Mesenchymal stem cell (in vitro differentiated cells and primary cell): ENCODE measurements at regions not wholly inside any gene's neighbourhood (a gene's known extent, or its start where the extent isn't known, plus 50 kb on each side); places are given as distances from the start of the nearest gene placed in this dataset.
A peak's percentile ranks its signal among the peaks of the same experiment; 100 is the strongest.

Source experiments
- DNase-seq: peaks from one replicate; pipeline ENCODE4 v3.0.0-alpha.2; 2013
- H2AFZ ChIP-seq: one replicate; pipeline ENCODE4 v1.6.1; 2013; ENCODE audit warnings: low read depth, mild to moderate bottlenecking, control low read depth, inconsistent platforms, low read length, moderate library complexity
- H2AK5ac ChIP-seq: 2 replicates; pipeline ENCODE4 v1.6.1; 2013; ENCODE audit warnings: low read length, moderate library complexity, mild to moderate bottlenecking, inconsistent platforms; ENCODE audit not compliant: severe bottlenecking
- H2BK120ac ChIP-seq: one replicate; pipeline ENCODE4 v1.6.1; 2013; ENCODE audit warnings: low read depth, mild to moderate bottlenecking, inconsistent platforms, low read length, moderate library complexity
- H2BK12ac ChIP-seq, 2 experiments: one replicate each; pipeline ENCODE4 v1.6.1; 2013; ENCODE audit warnings: inconsistent platforms in 2 of 2, low read length in 2 of 2, mild to moderate bottlenecking in 2 of 2, moderate library complexity in 2 of 2, control low read depth in 1 of 2
- H2BK15ac ChIP-seq: one replicate; pipeline ENCODE4 v1.6.1; 2013; ENCODE audit warnings: mild to moderate bottlenecking, low read depth, inconsistent platforms; ENCODE audit not compliant: poor library complexity, severe bottlenecking
- H2BK5ac ChIP-seq: 2 replicates; pipeline ENCODE4 v1.6.1; 2013; ENCODE audit warnings: low read depth, mild to moderate bottlenecking, low read length, control low read depth, inconsistent platforms; ENCODE audit not compliant: poor library complexity, severe bottlenecking
- H3K14ac ChIP-seq, 2 experiments: one replicate each; pipeline ENCODE4 v1.6.1; 2013; ENCODE audit warnings: inconsistent platforms in 2 of 2, low read length in 2 of 2, control low read depth in 1 of 2, mild to moderate bottlenecking in 1 of 2, moderate library complexity in 1 of 2
- H3K18ac ChIP-seq, 2 experiments: one replicate each; pipeline ENCODE4 v1.6.1; 2013; ENCODE audit warnings: inconsistent platforms in 2 of 2, low read length in 2 of 2, control low read depth in 1 of 2, low read depth in 1 of 2, mild to moderate bottlenecking in 1 of 2
- H3K23ac ChIP-seq, 2 experiments: one replicate each; pipeline ENCODE4 v1.6.1; 2013; ENCODE audit warnings: inconsistent platforms in 2 of 2, low read length in 2 of 2, mild to moderate bottlenecking in 2 of 2, moderate library complexity in 2 of 2, control low read depth in 1 of 2
- H3K27ac ChIP-seq: 2 replicates; pipeline ENCODE4 v1.5.1; 2013; ENCODE audit warnings: mild to moderate bottlenecking, moderate library complexity, low read length, control low read depth, inconsistent platforms; ENCODE audit not compliant: poor library complexity, severe bottlenecking
- H3K27me3 ChIP-seq, 2 experiments: 2 replicates each; pipeline versions ENCODE4 v1.6.1 to v1.7.0; 2013; ENCODE audit warnings: low read length in 2 of 2, mild to moderate bottlenecking in 2 of 2, moderate library complexity in 2 of 2, control low read depth in 1 of 2, inconsistent platforms in 1 of 2; ENCODE audit not compliant: control insufficient read depth in 1 of 2, insufficient read depth in 1 of 2
- H3K36me3 ChIP-seq, 2 experiments: 2 replicates each; pipeline versions ENCODE4 v1.6.1 to v1.7.0; 2013; ENCODE audit warnings: low read length in 2 of 2, control low read depth in 1 of 2, inconsistent platforms in 1 of 2, low read depth in 1 of 2, mild to moderate bottlenecking in 1 of 2; ENCODE audit not compliant: insufficient read depth in 2 of 2, control insufficient read depth in 1 of 2
- H3K4ac ChIP-seq, 2 experiments: one replicate each; pipeline ENCODE4 v1.6.1; 2013; ENCODE audit warnings: inconsistent platforms in 2 of 2, low read length in 2 of 2, mild to moderate bottlenecking in 2 of 2, moderate library complexity in 2 of 2, control low read depth in 1 of 2, low read depth in 1 of 2
- H3K4me1 ChIP-seq: 2 replicates; pipeline ENCODE4 v1.6.1; 2013; ENCODE audit warnings: low read depth, low read length, control low read depth; ENCODE audit not compliant: control insufficient read depth, insufficient read depth
- H3K4me2 ChIP-seq: 2 replicates; pipeline ENCODE4 v1.6.1; 2013; ENCODE audit warnings: low read length, mild to moderate bottlenecking, inconsistent platforms; ENCODE audit not compliant: poor library complexity, severe bottlenecking
- H3K4me3 ChIP-seq, 2 experiments: 2 replicates each; pipeline versions ENCODE4 v1.5.1 to v1.7.0; 2013; ENCODE audit warnings: low read length in 2 of 2, mild to moderate bottlenecking in 2 of 2, control low read depth in 1 of 2, low read depth in 1 of 2; ENCODE audit not compliant: insufficient read depth in 1 of 2
- H3K79me1 ChIP-seq: replicated peaks from 2 replicates; pipeline ENCODE4 v1.6.1; 2013; ENCODE audit warnings: mild to moderate bottlenecking, control low read depth, low read length, inconsistent platforms; ENCODE audit not compliant: poor library complexity, severe bottlenecking
- H3K9ac ChIP-seq: 2 replicates; pipeline ENCODE4 v1.7.0; 2013; ENCODE audit warnings: mild to moderate bottlenecking, low read length, moderate library complexity
- H3K9me3 ChIP-seq: 2 replicates; pipeline ENCODE4 v1.7.0; 2013; ENCODE audit warnings: mild to moderate bottlenecking, low read length; ENCODE audit not compliant: control insufficient read depth
- H4K8ac ChIP-seq: one replicate; pipeline ENCODE4 v1.6.1; 2013; ENCODE audit warnings: inconsistent platforms, mild to moderate bottlenecking, low read length, moderate library complexity
- H4K91ac ChIP-seq: one replicate; pipeline ENCODE4 v1.6.1; 2013; ENCODE audit warnings: mild to moderate bottlenecking, low read length, inconsistent platforms
- WGBS: methylation state at CpG from one replicate; pipeline ENCODE4 v1.1.7; 2013; ENCODE audit warnings: mixed read lengths; 5-methylcytosine and 5-hydroxymethylcytosine counted together

- no peaks in the 10 kb centered on the region for H3K4me1 ChIP-seq
- H2BK120ac ChIP-seq, result no peak overlapping the region
- no peak overlapping the region for H3K9ac ChIP-seq
- DNase-seq, result peak; percentile 84
- H2BK15ac ChIP-seq, result peak overlapping the region; percentile 63
- no peak overlapping the region for H3K4me2 ChIP-seq
- no peak overlapping the region for H2AFZ ChIP-seq
- peak overlapping the region; percentile 45 for H4K8ac ChIP-seq
- H3K27ac ChIP-seq, result no peak overlapping the region
- H3K27me3 ChIP-seq, result no peaks in the 10 kb centered on the region
- 3% methylated on average over 11 of the region's 12 CpGs for WGBS
- no peaks in the 10 kb centered on the region for H3K36me3 ChIP-seq
- H3K4ac ChIP-seq, result peak overlapping the region in 1 of 2 experiments; percentile 54
- peaks cover 17% of the 10 kb centered on the region for H3K9me3 ChIP-seq
- H3K18ac ChIP-seq, result peak overlapping the region; percentile 62 to 72
- no peak overlapping the region for H3K23ac ChIP-seq
- no peak overlapping the region for H2AK5ac ChIP-seq
- H3K4me3 ChIP-seq, result no peak overlapping the region
- H2BK12ac ChIP-seq, result peak overlapping the region; percentile 17 to 18
- peak overlapping the region; percentile 18 for H4K91ac ChIP-seq
- no peak overlapping the region for H2BK5ac ChIP-seq
- H3K79me1 ChIP-seq, result no peaks in the 10 kb centered on the region
- H3K14ac ChIP-seq, result no peak overlapping the region
Measured at GRCh38 chr15:95365511-95366107, 964.9 kb upstream of the NR2F2 start.

- Histone ChIP-seq H2AK5ac (no peak overlapping the region), H2BK5ac (no peak overlapping the region), H3K79me1 (no peaks in the 10 kb centered on the region), H3K27me3 (no peaks in the 10 kb centered on the region), H2BK12ac (no peak overlapping the region), H3K4ac (no peak overlapping the region), H3K23ac (no peak overlapping the region), H3K9ac (no peak overlapping the region), H3K18ac (no peak overlapping the region), H3K14ac (no peak overlapping the region), H4K8ac (no peak overlapping the region), H3K4me2 (peak overlapping the region; percentile 43), H3K4me3 (no peak overlapping the region), H2AFZ (no peak overlapping the region), H3K9me3 (no peaks in the 10 kb centered on the region), H2BK120ac (no peak overlapping the region), H3K36me3 (no peaks in the 10 kb centered on the region), H2BK15ac (no peak overlapping the region), H3K4me1 (no peaks in the 10 kb centered on the region), H4K91ac (no peak overlapping the region), H3K27ac (no peak overlapping the region)
- WGBS, result 3% methylated on average over 4 of the region's 5 CpGs
- DNase-seq, result peak; percentile 51
Measured at GRCh38 chr15:95368191-95368590, 962.3 kb upstream of the NR2F2 start.

GRCh38 chr15:95368755-95369601 is 961.5 kb upstream of the NR2F2 start:
- DNase-seq, result no peak
- Histone ChIP-seq H2AK5ac (no peak overlapping the region), H3K4me2 (no peak overlapping the region), H3K4me3 (no peak overlapping the region), H3K4ac (no peak overlapping the region), H2BK120ac (no peak overlapping the region), H2BK5ac (no peak overlapping the region), H3K23ac (no peak overlapping the region), H2AFZ (no peak overlapping the region), H3K4me1 (no peaks in the 10 kb centered on the region), H3K27me3 (no peaks in the 10 kb centered on the region), H3K79me1 (no peaks in the 10 kb centered on the region), H3K18ac (no peak overlapping the region), H3K14ac (no peak overlapping the region), H2BK12ac (no peak overlapping the region), H2BK15ac (no peak overlapping the region), H3K36me3 (no peaks in the 10 kb centered on the region), H4K91ac (no peak overlapping the region), H3K27ac (no peak overlapping the region), H4K8ac (no peak overlapping the region), H3K9ac (no peak overlapping the region), H3K9me3 (no peaks in the 10 kb centered on the region)
- WGBS, result 78% methylated on average over 5 of the region's 7 CpGs

GRCh38 chr15:95370291-95370690 is 960.2 kb upstream of the NR2F2 start:
- no peak overlapping the region for H2AFZ ChIP-seq
- 100% methylated on average over 2 of the region's 2 CpGs for WGBS
- no peaks in the 10 kb centered on the region for H3K27me3 ChIP-seq
- no peak overlapping the region for H2BK12ac ChIP-seq
- H4K8ac ChIP-seq, result no peak overlapping the region
- H3K4ac ChIP-seq, result no peak overlapping the region
- H3K4me3 ChIP-seq, result no peak overlapping the region
- no peak overlapping the region for H2AK5ac ChIP-seq
- H3K9ac ChIP-seq, result no peak overlapping the region
- H3K9me3 ChIP-seq, result no peaks in the 10 kb centered on the region
- no peak overlapping the region for H2BK15ac ChIP-seq
- DNase-seq, result no peak
- H3K18ac ChIP-seq, result no peak overlapping the region
- H3K23ac ChIP-seq, result no peak overlapping the region
- no peaks in the 10 kb centered on the region for H3K36me3 ChIP-seq
- no peak overlapping the region for H3K14ac ChIP-seq
- H2BK5ac ChIP-seq, result no peak overlapping the region
- H3K4me2 ChIP-seq, result no peak overlapping the region
- no peak overlapping the region for H3K27ac ChIP-seq
- H2BK120ac ChIP-seq, result no peak overlapping the region
- H4K91ac ChIP-seq, result no peak overlapping the region
- no peaks in the 10 kb centered on the region for H3K4me1 ChIP-seq
- no peaks in the 10 kb centered on the region for H3K79me1 ChIP-seq
